Choroid plexus epithelial cell (primary cell): ENCODE measurements at regions not wholly inside any gene's neighbourhood (a gene's known extent, or its start where the extent isn't known, plus 50 kb on each side); places are given as distances from the start of the nearest gene placed in this dataset.

Source experiments
- DNase-seq: peaks from one replicate; pipeline ENCODE4 v3.0.0-alpha.2; 2010; ENCODE audit warnings: low read depth
- H3K4me3 ChIP-seq: 2 replicates; pipeline ENCODE4 v1.5.1; 2011; ENCODE audit warnings: low read depth, mild to moderate bottlenecking, control low read depth, low read length, moderate library complexity
- CTCF ChIP-seq: conservative IDR thresholded peaks from 2 replicates; pipeline ENCODE4 v1.5.1; 2011; ENCODE audit warnings: low read depth, mild to moderate bottlenecking, control low read depth, inconsistent platforms, low read length, moderate library complexity

- no peak overlapping the region for H3K4me3 ChIP-seq
- no peak for TF ChIP-seq CTCF
- no peak for DNase-seq
Measured at GRCh38 chr6:19660123-19660910, 176.9 kb upstream of the ID4 start.

- H3K4me3 ChIP-seq: no peak overlapping the region
- no peak for DNase-seq
- TF ChIP-seq CTCF: no peak
Measured at GRCh38 chr6:19662911-19663310, 174.3 kb upstream of the ID4 start.

GRCh38 chr6:19663479-19663878, 173.7 kb upstream of the ID4 start:
- DNase-seq: no peak
- no peak for TF ChIP-seq CTCF
- no peak overlapping the region for H3K4me3 ChIP-seq

- no peak for TF ChIP-seq CTCF
- no peak overlapping the region for H3K4me3 ChIP-seq
- no peak for DNase-seq
Measured at GRCh38 chr6:19664050-19664449, 173.1 kb upstream of the ID4 start.

- no peak for TF ChIP-seq CTCF
- DNase-seq: no peak
- no peak overlapping the region for H3K4me3 ChIP-seq
Measured at GRCh38 chr6:19664878-19665612, 172.1 kb upstream of the ID4 start.

- no peak for DNase-seq
- TF ChIP-seq CTCF: no peak
- H3K4me3 ChIP-seq: no peak overlapping the region
Measured at GRCh38 chr6:19665613-19665909, 171.6 kb upstream of the ID4 start.

GRCh38 chr6:19668710-19669109, 168.5 kb upstream of the ID4 start:
- TF ChIP-seq CTCF: no peak
- H3K4me3 ChIP-seq: no peak overlapping the region
- peak; percentile 24 for DNase-seq
